GM18502 (cell line): ENCODE measurements at regions not wholly inside any gene's neighbourhood (a gene's known extent, or its start where the extent isn't known, plus 50 kb on each side); places are given as distances from the start of the nearest gene placed in this dataset.
"Not testable (repeated sequence)": the region's sequence is repeated elsewhere in the genome, so short reads cannot be mapped to it uniquely, and the experiment has no call there.

Experiments used
- ATAC-seq: cut with Tn5 transposase; IDR thresholded peaks from one replicate; pipeline ENCODE4 v1.9.1; 2021; ENCODE audit warnings: mild to moderate bottlenecking; ENCODE audit not compliant: unreplicated experiment, poor library complexity

GRCh38 chrX:114037515-114037914, 546.4 kb upstream of the HTR2C start:
- no peak for ATAC-seq

- ATAC-seq = no peak
These were observed 554.8 kb upstream of the HTR2C start for GRCh38 chrX:114028907-114029662.

GRCh38 chrX:114017086-114017485, 566.8 kb upstream of the HTR2C start:
- no peak for ATAC-seq

- no peak for ATAC-seq
These were observed 567.9 kb upstream of the HTR2C start for GRCh38 chrX:114015966-114016365.

- no peak for ATAC-seq
These were observed 577.2 kb upstream of the HTR2C start for GRCh38 chrX:114006664-114007063.

- no peak for ATAC-seq
These were observed 587.1 kb upstream of the HTR2C start for GRCh38 chrX:113996781-113997180.

- not testable (repeated sequence) for ATAC-seq
These were observed 592.2 kb upstream of the HTR2C start for GRCh38 chrX:113991720-113992119.

GRCh38 chrX:113990669-113991068, 593.2 kb upstream of the HTR2C start:
- not testable (repeated sequence) for ATAC-seq

- ATAC-seq = not testable (repeated sequence)
These were observed 595.5 kb upstream of the HTR2C start for GRCh38 chrX:113988315-113988935.

GRCh38 chrX:113986427-113986826, 597.5 kb upstream of the HTR2C start:
- ATAC-seq = no peak

- no peak for ATAC-seq
These were observed 601.1 kb upstream of the HTR2C start for GRCh38 chrX:113982766-113983165.

GRCh38 chrX:113980953-113981352, 602.9 kb upstream of the HTR2C start:
- no peak for ATAC-seq

- no peak for ATAC-seq
These were observed 606.0 kb upstream of the HTR2C start for GRCh38 chrX:113977887-113978286.

- ATAC-seq = no peak
These were observed 608.4 kb upstream of the HTR2C start for GRCh38 chrX:113975441-113975840.

GRCh38 chrX:113974881-113975280, 609.0 kb upstream of the HTR2C start:
- ATAC-seq = no peak

GRCh38 chrX:113973706-113974105, 610.2 kb upstream of the HTR2C start:
- ATAC-seq = no peak

GRCh38 chrX:113966791-113967190, 617.1 kb upstream of the HTR2C start:
- no peak for ATAC-seq

- ATAC-seq = no peak
These were observed 621.5 kb upstream of the HTR2C start for GRCh38 chrX:113962343-113962742.

- no peak for ATAC-seq
These were observed 623.8 kb upstream of the HTR2C start for GRCh38 chrX:113959912-113960626.

- ATAC-seq = no peak
These were observed 627.0 kb upstream of the HTR2C start for GRCh38 chrX:113956936-113957335.

GRCh38 chrX:113954297-113954696, 629.6 kb upstream of the HTR2C start:
- ATAC-seq = no peak
